ENCODE measurements at regions not wholly inside any gene's neighbourhood (a gene's known extent, or its start where the extent isn't known, plus 50 kb on each side); places are given as distances from the start of the nearest gene placed in this dataset.

DNA sequence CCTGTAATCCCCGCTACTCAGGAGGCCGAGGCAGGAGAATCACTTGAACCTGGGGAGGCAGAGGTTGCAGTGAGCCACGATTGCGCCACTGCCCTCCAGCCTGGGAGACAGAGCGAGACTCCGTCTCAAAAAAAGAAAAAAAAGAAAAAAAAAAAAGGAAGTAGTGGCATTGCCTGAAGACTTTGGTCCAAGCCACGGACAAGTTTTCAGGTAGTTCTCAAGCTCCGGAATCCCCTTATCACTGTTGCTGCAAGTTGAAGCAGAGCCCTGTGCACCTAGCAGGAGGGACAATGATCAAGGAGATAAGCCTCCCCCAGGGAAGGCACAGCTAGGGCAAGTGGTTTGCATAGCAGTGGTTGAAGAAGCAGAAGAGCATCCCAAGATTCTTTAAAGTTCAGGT, 97.6 kb downstream of the MEX3B start:
- DNase-seq (ENCODE audit: insufficient read length, low spot score) (no peak), FAIRE-seq (no peak)
- TF ChIP-seq, protein P1, sequence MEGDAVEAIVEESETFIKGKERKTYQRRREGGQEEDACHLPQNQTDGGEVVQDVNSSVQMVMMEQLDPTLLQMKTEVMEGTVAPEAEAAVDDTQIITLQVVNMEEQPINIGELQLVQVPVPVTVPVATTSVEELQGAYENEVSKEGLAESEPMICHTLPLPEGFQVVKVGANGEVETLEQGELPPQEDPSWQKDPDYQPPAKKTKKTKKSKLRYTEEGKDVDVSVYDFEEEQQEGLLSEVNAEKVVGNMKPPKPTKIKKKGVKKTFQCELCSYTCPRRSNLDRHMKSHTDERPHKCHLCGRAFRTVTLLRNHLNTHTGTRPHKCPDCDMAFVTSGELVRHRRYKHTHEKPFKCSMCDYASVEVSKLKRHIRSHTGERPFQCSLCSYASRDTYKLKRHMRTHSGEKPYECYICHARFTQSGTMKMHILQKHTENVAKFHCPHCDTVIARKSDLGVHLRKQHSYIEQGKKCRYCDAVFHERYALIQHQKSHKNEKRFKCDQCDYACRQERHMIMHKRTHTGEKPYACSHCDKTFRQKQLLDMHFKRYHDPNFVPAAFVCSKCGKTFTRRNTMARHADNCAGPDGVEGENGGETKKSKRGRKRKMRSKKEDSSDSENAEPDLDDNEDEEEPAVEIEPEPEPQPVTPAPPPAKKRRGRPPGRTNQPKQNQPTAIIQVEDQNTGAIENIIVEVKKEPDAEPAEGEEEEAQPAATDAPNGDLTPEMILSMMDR (IDR thresholded peaks at IDR 0.05; ENCODE audit: insufficient read depth, missing control alignments), result no peak

DNA sequence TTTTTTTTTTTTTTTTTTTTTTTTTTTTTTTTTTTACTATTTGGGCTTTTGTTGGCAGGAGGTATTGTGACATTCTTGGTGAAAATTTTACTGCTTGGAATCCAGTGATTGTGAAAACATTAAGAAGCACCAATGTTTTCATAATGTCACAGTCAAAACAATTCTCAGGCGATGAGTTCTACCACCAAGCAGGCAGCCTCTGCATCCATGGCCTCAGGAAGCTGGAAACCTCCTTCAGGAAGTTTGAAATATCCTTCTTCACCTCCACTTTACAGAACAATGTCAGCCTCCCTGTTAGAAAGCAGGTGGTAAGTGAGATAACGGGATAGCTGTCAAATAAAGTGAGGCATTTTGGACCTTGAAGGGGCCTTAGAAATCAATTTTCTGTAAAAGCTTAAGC, 98.3 kb downstream of the MEX3B start:
- DNase-seq (ENCODE audit: insufficient read length, low spot score), result no peak
- no peak for FAIRE-seq
- TF ChIP-seq, protein P1 (IDR thresholded peaks at IDR 0.05; ENCODE audit: insufficient read depth, missing control alignments), result no peak

DNA sequence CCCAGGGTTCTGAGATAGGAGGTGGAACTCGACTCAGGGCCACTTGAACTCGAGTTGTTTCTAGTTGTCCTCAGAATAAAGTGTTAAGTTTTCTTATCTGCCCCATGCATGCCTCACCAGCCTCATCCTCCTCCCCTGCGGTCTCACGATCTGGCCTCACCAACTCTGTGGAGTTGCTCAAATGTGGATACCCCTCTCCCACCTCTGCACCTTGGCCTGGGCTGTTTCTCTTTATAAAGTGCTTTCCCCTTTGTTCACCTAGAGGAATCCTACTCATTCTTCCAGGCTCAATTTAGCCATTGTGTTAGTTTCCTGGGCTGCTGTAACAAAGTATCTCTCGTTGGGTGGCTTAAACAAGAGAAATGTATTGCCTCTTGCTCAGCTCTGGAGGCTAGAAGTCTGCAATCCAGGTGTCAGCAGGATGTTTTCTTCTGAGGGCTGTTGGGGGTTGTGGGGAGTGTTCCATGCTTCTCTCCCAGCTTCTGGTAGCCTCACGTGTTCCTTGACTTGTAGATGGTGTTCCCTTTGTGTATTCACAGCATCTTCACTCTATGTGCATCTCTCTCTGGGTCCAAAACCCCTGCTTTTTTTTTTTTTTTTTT, 100.7 kb downstream of the MEX3B start:
- FAIRE-seq, result no peak

DNA sequence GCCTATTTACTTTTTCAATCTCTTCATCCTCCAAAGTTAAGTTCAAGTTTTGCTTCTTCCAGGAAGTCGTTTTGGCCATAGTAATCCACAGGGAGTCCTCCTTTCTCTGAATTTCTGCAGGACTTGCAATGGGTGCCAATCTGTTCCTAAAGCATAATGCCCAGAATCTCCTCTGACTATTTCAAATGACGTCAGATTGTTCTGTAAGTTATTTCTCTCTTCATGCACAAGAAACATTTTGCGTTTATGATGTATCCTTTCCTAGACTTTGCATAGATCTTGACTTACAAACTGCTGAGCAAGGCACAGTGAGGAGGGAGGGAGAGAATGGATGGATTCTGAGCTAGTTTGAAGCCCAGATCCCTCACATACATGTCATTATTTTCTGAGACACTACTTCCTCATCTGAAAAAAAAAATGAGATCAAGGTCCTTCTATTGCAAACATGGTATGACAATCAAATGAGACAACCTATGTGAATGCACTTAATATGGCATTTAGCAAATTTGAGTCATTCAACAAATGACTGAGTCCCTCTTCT, 103.1 kb downstream of the MEX3B start:
- FAIRE-seq (peak; percentile 44), DNase-seq (ENCODE audit: insufficient read length, low spot score) (no peak)
- TF ChIP-seq, protein P1 (IDR thresholded peaks at IDR 0.05; ENCODE audit: insufficient read depth, missing control alignments), result no peak

More for the DNA sequence above, 100.7 kb downstream of the MEX3B start:
- TF ChIP-seq, protein P1 (IDR thresholded peaks at IDR 0.05; ENCODE audit: insufficient read depth, missing control alignments), result no peak
- DNase-seq (ENCODE audit: insufficient read length, low spot score), result no peak

DNA sequence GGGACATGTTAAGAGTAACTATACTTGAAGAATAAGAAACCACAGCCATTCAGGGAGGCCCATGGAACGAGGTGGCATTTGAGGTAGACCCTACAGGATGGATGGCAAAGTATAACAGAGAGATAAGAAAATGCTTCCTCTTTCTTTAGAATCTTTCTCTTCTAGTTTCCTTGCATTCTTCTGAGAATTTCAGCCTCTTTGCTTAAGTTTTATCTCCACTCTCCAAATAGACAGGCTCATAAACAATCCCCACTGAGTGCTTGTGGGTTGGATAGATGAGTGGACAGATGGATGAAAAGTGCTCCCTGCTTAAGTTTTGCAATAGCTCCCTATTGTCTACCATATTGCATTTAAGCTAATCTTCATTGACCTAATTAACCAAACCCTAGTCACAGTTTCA, 103.7 kb downstream of the MEX3B start:
- no peak for DNase-seq (ENCODE audit: insufficient read length, low spot score)

DNA sequence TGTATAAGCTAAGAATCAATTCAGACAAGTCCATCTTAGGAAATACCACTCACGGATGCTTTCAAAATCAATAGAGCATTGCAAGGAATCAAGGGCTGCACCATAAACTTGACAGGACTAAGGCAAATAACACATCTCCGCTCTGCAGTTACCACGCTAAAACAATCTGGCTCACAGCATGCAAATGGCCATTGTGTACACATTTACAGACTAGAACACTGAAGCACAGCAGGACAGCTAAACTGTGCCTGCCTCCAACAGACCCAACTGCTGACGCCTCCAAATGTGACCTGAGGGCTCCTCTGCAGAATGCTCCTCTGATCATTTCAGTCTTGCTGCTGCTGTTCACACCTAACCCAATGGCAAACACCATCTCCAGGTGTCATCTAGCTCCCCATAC, 104.3 kb downstream of the MEX3B start:
- DNase-seq (ENCODE audit: insufficient read length, low spot score), result no peak
- FAIRE-seq, result no peak
- TF ChIP-seq, protein P1 (IDR thresholded peaks at IDR 0.05; ENCODE audit: insufficient read depth, missing control alignments), result no peak

More for the DNA sequence above, 103.7 kb downstream of the MEX3B start:
- TF ChIP-seq, protein P1 (IDR thresholded peaks at IDR 0.05; ENCODE audit: insufficient read depth, missing control alignments), result no peak
- no peak for FAIRE-seq

All from D721Med (cell line).